SK-MEL-5 (cell line): ENCODE measurements at regions not wholly inside any gene's neighbourhood (a gene's known extent, or its start where the extent isn't known, plus 50 kb on each side); places are given as distances from the start of the nearest gene placed in this dataset.
A peak's percentile ranks its signal among the peaks of the same experiment; 100 is the strongest.

Experiments used
- DNase-seq: peaks from one replicate; pipeline ENCODE4 v3.0.0-alpha.2; 2016; ENCODE audit warnings: low read depth, low spot score
- in situ Hi-C: cut with HindIII; loops from 2 replicates; pipeline ENCODE4 v1.10.0; 2016; ENCODE audit warnings: low sequenced_read_pairs, high pct_unique_total_duplicates, low pct_unique_long_range_greater_than_20kb

DNA sequence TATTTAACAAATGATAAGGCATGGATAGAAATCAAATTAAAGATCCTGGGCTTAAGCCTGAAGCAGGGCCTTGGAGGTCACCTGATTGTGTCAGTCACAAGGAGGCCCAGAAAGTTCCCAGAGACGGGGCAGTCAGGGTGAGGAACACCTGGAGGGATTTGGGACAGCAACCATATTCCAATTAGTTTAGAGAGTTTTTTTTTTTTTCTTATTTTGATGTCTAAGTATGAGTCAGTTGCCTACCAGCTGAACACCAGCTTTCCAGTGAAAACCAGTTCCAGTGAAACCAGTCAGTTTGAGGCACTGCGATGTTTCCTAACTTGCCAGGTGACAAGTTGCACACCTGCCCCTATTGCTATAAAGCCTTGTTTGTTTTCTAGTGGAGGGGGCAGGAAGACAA is 350.7 kb upstream of the AZI2 start:
- in situ Hi-C loops = no loop called here
- no peak for DNase-seq

DNA sequence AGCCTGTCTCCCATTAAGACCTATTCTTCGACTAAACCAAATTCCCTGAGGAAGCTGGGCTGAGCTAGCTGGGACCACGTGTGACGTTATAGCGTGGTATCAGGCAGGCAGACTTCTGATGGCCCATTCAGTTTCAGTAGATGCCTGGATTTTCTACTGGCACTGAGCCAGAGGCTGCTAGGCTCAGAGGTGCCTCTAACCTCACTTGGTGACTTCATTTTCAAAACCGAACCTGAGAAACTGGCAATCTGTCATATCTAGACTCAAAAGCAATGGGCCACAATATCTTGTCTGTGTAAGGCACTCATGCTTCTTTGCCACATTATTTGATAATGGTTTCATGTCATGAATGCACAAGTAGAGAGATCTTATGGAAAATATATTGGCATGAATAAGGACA is 352.1 kb upstream of the AZI2 start:
- in situ Hi-C loops = no loop called here
- DNase-seq = no peak

DNA sequence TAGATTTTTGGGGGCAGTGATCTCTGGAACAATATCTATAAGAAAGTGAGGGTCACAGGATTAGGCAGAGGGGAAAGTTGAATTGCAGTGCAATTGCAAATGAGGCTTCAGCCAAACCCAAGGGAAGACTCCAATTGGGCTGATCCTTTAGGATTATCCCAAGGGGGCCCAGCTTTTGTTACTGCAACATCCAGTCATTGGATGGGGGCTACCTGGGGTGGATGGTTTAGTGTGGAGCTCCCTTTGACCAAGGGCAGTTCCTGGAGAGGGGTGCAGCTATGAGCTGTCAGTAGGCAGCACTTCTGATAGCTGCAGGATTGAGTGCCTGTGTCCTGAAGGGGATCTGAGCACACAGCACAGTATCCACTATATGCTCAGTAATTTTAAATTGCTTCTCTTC is 355.2 kb upstream of the AZI2 start:
- no peak for DNase-seq
- in situ Hi-C loops = no loop called here

DNA sequence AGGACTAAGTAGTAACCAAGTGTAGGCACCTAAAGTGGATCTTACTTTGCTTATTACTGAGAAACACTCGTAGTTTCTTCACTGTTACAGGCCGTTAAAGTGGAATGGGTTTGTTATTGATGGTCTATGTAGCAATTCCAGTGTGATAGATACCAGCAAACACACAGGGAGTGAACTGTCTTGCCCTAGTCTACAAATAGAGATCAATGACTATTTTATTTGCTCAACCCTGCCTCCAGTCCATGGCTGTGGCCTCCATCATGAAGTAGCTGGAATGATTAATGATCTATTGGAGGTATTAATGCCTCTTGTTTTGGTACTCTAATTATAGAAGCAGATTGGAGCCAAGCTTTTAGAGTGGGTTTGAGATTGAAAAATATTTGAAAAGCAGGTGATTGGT is 362.7 kb upstream of the AZI2 start:
- DNase-seq = no peak
- in situ Hi-C loops = no loop called here

DNA sequence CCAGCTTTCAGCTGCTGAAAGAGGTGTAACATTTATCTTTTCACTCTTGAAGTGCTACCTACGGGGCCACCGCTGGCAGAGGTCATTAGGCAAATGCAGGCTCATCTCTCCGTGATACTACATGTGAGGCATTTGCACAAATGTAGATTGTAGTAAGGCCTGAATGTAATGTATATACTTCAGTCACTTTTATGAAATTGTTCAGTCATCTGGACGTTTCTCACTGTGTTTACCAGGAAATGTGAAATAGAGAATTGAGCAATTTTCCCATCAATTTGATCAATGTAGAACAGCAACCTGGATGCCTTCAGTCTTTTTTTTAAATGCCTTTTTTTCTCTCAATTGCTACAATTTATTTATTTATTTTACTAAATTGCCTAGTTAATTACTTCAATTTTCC is 368.3 kb upstream of the AZI2 start:
- in situ Hi-C loops = no loop called here

DNA sequence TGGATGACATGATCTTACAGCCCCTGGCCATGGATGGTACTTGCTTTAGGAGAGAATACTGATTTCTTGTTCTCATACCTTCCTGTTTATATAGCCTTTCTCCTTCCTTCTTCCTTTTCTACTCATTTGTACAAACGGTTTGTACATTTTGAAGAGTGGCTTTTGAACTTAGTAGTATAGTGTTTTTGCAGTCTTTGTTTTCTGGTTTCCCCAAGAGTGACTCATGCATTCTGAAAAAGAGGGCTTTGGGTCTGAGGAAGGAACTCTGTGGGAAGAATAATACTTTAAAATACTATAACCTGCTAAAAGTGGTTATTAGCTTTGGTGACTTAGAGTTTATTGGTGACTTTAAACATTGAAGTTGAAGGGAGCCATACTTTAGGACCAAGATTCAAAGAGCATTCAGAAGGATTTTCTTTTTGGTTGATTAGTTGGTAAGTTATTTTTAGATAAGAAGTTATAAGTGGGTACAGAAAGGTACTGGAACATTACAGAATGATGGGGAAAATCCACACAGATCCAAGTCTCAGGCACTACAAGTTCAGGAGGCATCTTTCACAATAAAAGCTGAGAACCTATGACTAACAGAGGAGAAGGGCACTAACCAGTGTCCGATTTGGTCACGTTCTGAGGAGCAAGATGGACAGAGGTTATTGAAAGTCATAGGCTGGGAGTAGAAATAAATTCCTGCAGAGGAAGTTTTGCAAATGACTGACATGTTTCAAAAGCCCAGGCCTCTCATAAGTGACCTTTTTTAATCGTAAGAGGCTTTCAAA is 369.6 kb upstream of the AZI2 start:
- in situ Hi-C loops = no loop called here
- no peak for DNase-seq

More for the DNA sequence above, 368.3 kb upstream of the AZI2 start:
- no peak for DNase-seq

DNA sequence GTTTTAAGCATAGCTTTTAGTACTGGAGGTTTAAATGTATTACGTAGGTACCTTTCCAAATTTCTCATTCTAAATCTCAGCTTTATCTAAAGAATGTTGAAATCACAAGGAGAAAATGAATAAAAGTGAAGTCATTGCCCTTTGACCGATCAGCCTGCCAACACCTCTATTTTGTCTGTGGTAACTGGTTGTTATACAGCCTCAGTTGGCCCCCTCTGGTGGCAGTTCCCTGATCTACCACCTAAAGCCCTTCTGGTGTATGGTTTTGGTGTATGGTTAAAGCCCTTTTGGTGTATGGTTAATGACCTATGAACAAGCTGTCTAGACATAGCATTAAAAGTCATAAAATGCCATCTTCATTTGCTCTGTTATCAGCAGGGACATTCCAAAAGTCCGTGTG is 378.2 kb upstream of the AZI2 start:
- in situ Hi-C loops = no loop called here
- peak; percentile 75 for DNase-seq

DNA sequence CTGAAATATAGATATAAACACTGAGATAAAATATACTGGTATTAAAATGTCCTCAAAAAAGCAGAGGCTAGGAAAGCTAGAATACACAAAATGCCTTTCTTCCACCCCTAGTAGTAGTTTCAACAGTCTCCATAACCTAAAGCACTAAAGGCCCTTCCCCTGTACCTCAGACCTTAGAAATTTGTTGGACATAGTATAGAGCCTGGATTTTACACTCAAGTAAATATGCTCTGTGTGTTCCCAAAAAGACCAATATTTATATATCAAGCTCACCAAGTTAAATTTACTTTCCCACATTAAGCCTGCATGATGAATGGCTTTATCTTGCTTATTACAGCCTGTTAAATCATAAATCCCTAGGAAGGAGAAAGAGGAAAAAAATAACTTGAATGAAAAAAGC is 378.7 kb upstream of the AZI2 start:
- in situ Hi-C loops = no loop called here
- no peak for DNase-seq

DNA sequence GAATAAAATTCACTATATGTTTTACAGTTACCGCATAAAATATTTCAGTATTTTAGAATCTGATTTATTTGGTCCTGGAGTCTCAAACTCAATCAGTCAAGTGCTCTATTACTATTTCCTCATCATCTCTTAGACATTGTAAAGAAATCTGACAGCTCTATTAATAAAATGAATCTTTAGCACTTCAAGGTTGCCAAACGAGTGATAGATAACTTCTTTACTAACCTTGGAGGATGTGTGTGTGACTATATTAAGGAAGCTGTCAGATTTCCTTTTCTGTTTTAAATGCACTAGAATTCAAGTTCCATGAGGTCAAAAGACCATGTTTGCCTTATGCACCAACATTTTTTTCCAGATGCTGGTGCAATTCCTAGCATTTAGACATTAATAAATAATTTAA is 389.8 kb upstream of the AZI2 start:
- in situ Hi-C loops = no loop called here
- no peak for DNase-seq

DNA sequence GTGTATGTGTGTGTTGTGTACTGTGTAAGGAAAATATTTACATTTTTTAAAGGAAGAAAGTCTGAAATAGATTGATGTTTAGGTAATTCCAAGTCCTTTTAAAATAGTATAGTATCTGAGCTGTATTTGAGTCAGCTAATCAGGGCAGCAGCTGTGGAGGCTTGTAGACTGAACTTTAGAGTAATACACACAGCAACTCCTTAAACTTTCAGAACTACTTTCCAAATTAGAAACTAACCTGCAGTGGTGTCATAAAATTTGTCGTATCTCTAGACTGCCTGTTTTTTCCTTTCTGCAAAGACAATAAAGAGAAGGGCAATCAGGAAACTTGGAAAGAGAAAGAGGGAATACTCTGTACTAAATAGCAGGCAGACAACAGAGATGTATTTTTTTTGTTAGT is 391.0 kb upstream of the AZI2 start:
- in situ Hi-C loops = no loop called here

DNA sequence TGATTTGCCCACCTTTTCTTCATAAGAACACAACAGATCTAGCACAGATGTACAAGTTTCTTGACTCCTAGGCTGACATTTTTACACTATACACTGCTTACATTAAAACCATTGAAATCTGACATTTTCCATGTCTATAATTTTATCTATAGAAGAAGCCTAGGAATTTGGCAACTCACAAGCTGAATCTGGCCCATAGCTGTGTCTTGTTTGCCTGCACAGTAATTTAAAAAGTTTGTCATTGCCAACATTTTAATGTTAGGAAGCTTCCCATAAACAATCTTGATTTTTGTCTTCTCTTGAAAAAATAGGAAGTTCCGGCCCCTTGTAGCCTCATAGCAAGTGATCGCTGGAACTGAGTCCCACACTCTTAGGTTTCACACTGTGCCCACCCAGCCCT is 394.6 kb upstream of the AZI2 start:
- no peak for DNase-seq
- in situ Hi-C loops = no loop called here

More for the DNA sequence above, 391.0 kb upstream of the AZI2 start:
- DNase-seq = no peak

DNA sequence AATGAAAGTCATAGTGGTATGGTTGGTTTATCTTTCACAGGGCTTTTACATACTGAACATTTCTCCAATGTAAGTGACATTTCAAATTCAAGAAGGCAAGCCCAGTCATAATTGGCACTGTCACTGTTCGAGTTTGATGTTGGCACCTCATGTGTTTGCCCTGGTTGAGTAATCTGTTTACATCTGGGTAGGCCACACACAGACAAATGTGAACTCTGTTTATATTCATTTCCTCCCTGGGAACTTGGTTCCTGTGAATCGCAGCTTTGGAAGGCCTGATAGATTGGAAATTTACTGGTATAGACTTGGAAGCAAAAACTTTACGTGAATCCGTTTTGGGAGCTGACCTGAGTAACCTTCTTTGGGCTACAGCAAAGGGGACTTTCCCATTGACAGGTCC is 395.2 kb upstream of the AZI2 start:
- in situ Hi-C loops = no loop called here
- no peak for DNase-seq

DNA sequence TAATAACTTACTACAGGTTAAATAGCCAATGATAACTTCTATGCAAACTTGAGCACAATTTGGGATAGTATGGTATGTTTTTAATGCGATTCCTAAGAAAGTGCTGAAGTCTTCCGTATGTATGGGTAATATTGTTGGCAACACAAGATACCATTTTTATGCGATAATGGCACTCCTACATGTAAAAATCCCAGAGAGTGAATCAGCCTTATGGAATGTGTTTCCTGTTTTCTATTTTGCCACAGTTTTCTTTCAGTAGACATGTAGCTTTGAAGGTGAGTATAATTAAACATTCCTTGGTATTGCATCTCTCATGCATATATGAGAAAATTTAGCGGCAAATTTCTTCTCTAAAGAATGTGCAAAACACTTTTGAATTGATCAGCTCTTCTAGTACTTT is 396.8 kb upstream of the AZI2 start:
- DNase-seq = no peak
- in situ Hi-C loops = no loop called here

DNA sequence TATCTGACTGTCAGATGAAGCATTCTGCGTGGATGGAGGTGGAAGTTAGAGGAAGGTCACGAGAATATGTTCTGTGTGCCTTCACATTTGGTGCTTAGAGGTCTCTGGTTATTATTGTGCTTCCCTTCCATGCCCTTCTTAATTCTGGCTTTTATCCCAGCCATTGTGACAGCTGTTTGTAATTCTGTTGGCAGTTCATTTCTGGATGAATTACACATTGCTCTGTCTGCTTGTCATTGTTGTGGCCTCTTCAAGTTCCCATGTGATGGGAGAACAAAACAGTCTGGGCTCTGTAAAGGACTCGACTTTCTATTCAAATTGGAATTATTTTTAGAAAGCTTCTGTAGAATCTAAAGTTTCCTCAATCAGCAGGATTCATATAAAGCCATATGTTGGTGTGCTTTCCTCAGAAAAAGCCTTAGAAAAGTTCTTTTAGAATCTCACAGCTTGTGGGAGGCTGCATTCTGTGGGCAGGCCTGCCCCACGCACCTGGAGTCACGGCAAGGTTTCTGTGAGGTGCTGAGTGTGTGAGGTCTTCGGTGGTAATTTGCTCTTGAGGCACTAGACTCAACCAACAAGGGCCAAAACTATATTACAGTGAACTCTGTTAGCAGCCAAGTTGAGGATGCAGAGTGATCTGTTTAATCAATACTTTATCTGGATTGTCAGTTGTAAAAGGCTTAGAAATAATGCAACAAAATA is 397.4 kb upstream of the AZI2 start:
- in situ Hi-C loops = no loop called here
- DNase-seq = no peak

DNA sequence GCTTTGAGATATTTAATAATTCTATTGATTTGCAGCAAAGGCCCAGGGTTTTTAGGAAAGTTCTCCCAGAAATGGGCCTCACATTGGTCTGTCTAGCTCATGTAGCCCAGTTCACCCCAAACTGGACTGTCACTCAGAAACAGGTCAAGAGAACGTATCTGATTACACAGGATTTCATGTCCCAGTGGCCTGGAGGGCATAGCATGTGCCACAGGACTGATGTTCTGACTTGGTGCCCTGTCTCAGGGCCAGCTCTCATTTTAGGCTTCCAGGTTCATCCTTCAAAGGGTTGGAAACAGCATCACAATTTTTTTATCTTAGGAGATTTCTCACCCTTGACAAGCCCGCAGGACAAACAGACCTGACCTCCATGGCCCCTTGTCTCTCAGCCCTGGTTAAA is 398.4 kb upstream of the AZI2 start:
- in situ Hi-C loops = no loop called here
- DNase-seq = no peak

DNA sequence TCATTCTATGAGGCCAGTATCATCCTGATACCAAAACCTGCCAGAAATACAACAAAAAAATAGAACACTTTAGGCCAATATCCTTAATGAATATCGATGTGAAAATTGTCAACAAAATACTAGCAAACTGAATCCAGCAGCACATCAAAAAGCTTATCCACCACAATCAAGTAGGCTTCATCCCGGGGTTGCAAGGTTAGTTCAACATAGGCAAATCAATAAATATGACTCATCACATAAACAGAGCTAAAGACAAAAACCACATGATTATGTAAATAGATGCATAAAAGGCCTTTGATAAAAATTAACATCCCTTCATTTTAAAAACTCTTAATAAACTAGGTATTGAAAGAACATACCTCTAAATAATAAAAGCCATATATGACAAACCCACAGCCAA is 403.2 kb upstream of the AZI2 start:
- DNase-seq = no peak
- in situ Hi-C loops = no loop called here

DNA sequence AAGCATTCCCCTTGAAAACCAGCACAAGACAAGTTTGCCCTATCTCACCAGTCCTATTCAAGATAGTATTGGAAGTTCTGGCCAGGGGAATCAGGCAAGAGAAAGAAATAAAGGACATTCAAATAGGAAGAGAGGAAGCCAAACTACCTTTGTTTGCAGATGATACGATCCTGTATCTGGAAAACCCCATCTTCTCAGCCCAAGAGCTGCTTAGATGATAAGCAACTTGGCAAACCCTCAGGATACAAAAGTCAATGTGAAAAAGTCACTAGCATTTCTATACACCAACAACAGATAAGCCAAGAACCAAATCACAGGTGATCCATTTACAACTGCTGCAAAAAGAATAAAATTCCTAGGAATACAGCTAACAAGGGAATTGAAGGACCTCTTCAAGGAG is 403.7 kb upstream of the AZI2 start:
- DNase-seq = no peak
- in situ Hi-C loops = no loop called here

DNA sequence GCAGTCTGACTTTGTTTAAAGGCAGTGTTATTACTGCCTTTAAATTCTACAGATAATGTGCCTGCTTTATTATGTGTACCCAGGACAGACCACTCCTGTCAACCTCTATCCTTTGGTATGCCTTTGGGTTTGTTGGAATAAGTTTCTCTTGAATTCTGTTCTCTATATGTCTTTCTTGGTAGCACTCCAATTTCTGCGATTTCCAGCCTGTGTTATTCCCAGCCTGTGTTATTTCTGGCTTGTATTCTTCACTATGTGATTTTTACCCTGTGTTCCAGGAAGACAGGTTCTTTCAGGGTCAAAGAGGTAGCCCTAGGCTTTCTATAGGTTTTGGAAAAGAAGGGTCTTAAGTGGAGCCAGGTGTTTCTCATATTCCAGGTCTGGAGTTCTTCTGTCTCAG is 407.4 kb upstream of the AZI2 start:
- in situ Hi-C loops = no loop called here
- no peak for DNase-seq

DNA sequence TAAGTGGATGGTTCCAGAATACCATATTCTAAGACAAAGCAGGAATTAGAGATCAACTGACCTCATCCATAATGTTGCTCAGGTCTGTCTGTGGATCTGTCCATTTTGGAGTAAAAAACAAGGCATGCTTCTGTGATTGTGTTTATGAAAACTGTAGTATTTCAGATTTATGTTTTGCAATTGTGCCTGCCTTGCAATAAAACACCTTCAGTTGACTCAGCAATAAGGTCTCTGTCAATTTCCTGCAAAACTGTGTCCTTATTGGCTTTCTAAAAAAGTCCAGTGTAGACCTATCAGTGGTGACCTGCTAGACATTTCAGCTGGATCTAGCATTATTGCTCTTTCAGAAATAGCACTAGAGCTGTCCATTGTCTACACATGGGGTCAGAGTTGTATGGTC is 409.5 kb upstream of the AZI2 start:
- in situ Hi-C loops = no loop called here
- DNase-seq = no peak
